Skeletal muscle satellite cell (primary cell): ENCODE measurements at regions not wholly inside any gene's neighbourhood (a gene's known extent, or its start where the extent isn't known, plus 50 kb on each side); places are given as distances from the start of the nearest gene placed in this dataset.

ENCODE experiments used
- H3K27me3 ChIP-seq: 2 replicates; pipeline ENCODE4 v1.7.0; 2013; ENCODE audit warnings: low read length; ENCODE audit not compliant: control insufficient read depth, insufficient read depth
- H3K36me3 ChIP-seq: 2 replicates; pipeline ENCODE4 v1.7.0; 2013; ENCODE audit warnings: mild to moderate bottlenecking, control low read depth, low read length; ENCODE audit not compliant: insufficient read depth
- H3K4me1 ChIP-seq: 2 replicates; pipeline ENCODE4 v1.7.0; 2013; ENCODE audit warnings: low read length; ENCODE audit not compliant: control insufficient read depth, insufficient read depth
- H3K4me2 ChIP-seq: 2 replicates; pipeline ENCODE4 v1.7.0; 2013; ENCODE audit warnings: mild to moderate bottlenecking, low read length
- H3K4me3 ChIP-seq: 2 replicates; pipeline ENCODE4 v1.7.0; 2013; ENCODE audit warnings: low read length
- H3K9ac ChIP-seq: 2 replicates; pipeline ENCODE4 v1.7.0; 2013; ENCODE audit warnings: mild to moderate bottlenecking, low read depth, low read length, moderate library complexity
- H3K9me3 ChIP-seq: replicated peaks from 2 replicates; pipeline ENCODE4 v1.7.0; 2013; ENCODE audit warnings: mild to moderate bottlenecking, control low read depth, low read length

- Histone ChIP-seq H3K4me1 (peaks cover 5% of the 10 kb centered on the region), H3K9me3 (no peaks in the 10 kb centered on the region), H3K4me2 (no peak overlapping the region), H3K36me3 (no peaks in the 10 kb centered on the region), H3K27me3 (no peaks in the 10 kb centered on the region), H3K4me3 (no peak overlapping the region), H3K9ac (no peak overlapping the region)
Observed at GRCh38 chr5:125341436-125341835, 595.0 kb upstream of the ZNF608 start.

GRCh38 chr5:125343015-125343414, 596.6 kb upstream of the ZNF608 start:
- H3K4me3 ChIP-seq = no peak overlapping the region
- H3K4me1 ChIP-seq = no peaks in the 10 kb centered on the region
- H3K36me3 ChIP-seq = no peaks in the 10 kb centered on the region
- H3K9ac ChIP-seq = no peak overlapping the region
- no peaks in the 10 kb centered on the region for H3K27me3 ChIP-seq
- no peak overlapping the region for H3K4me2 ChIP-seq
- no peaks in the 10 kb centered on the region for H3K9me3 ChIP-seq

GRCh38 chr5:125346316-125346715, 599.9 kb upstream of the ZNF608 start:
- peaks cover 4% of the 10 kb centered on the region for H3K4me1 ChIP-seq
- H3K4me2 ChIP-seq = no peak overlapping the region
- no peak overlapping the region for H3K4me3 ChIP-seq
- H3K27me3 ChIP-seq = no peaks in the 10 kb centered on the region
- H3K9me3 ChIP-seq = no peaks in the 10 kb centered on the region
- no peaks in the 10 kb centered on the region for H3K36me3 ChIP-seq
- H3K9ac ChIP-seq = no peak overlapping the region

GRCh38 chr5:125348221-125348692, 601.8 kb upstream of the ZNF608 start:
- no peaks in the 10 kb centered on the region for H3K36me3 ChIP-seq
- H3K4me3 ChIP-seq = no peak overlapping the region
- H3K9me3 ChIP-seq = no peaks in the 10 kb centered on the region
- no peaks in the 10 kb centered on the region for H3K27me3 ChIP-seq
- no peak overlapping the region for H3K9ac ChIP-seq
- peaks cover 4% of the 10 kb centered on the region for H3K4me1 ChIP-seq
- H3K4me2 ChIP-seq = peak overlapping the region; percentile 56

GRCh38 chr5:125348936-125349831, 602.7 kb upstream of the ZNF608 start:
- Histone ChIP-seq H3K4me1 (peaks cover 4% of the 10 kb centered on the region), H3K9ac (no peak overlapping the region), H3K4me2 (peak overlapping the region; percentile 27), H3K36me3 (no peaks in the 10 kb centered on the region), H3K9me3 (no peaks in the 10 kb centered on the region), H3K4me3 (no peak overlapping the region), H3K27me3 (no peaks in the 10 kb centered on the region)

- H3K4me1 ChIP-seq = no peaks in the 10 kb centered on the region
- no peaks in the 10 kb centered on the region for H3K9me3 ChIP-seq
- no peak overlapping the region for H3K4me2 ChIP-seq
- H3K36me3 ChIP-seq = no peaks in the 10 kb centered on the region
- no peaks in the 10 kb centered on the region for H3K27me3 ChIP-seq
- H3K9ac ChIP-seq = no peak overlapping the region
- H3K4me3 ChIP-seq = no peak overlapping the region
Observed at GRCh38 chr5:125357660-125358059, 611.2 kb upstream of the ZNF608 start.

GRCh38 chr5:125365747-125366146, 619.3 kb upstream of the ZNF608 start:
- no peak overlapping the region for H3K9ac ChIP-seq
- no peak overlapping the region for H3K4me3 ChIP-seq
- no peak overlapping the region for H3K4me2 ChIP-seq
- H3K9me3 ChIP-seq = no peaks in the 10 kb centered on the region
- H3K27me3 ChIP-seq = no peaks in the 10 kb centered on the region
- no peaks in the 10 kb centered on the region for H3K36me3 ChIP-seq
- no peaks in the 10 kb centered on the region for H3K4me1 ChIP-seq

- peaks cover under 1% of the 10 kb centered on the region for H3K4me1 ChIP-seq
- H3K9ac ChIP-seq = no peak overlapping the region
- no peaks in the 10 kb centered on the region for H3K27me3 ChIP-seq
- no peaks in the 10 kb centered on the region for H3K9me3 ChIP-seq
- no peak overlapping the region for H3K4me3 ChIP-seq
- no peaks in the 10 kb centered on the region for H3K36me3 ChIP-seq
- no peak overlapping the region for H3K4me2 ChIP-seq
Observed at GRCh38 chr5:125367702-125368101, 621.3 kb upstream of the ZNF608 start.

- Histone ChIP-seq H3K4me1 (peaks cover 6% of the 10 kb centered on the region), H3K36me3 (no peaks in the 10 kb centered on the region), H3K27me3 (no peaks in the 10 kb centered on the region), H3K4me2 (no peak overlapping the region), H3K9me3 (no peaks in the 10 kb centered on the region), H3K4me3 (no peak overlapping the region), H3K9ac (no peak overlapping the region)
Observed at GRCh38 chr5:125370461-125371205, 624.2 kb upstream of the ZNF608 start.

GRCh38 chr5:125372694-125373631, 626.5 kb upstream of the ZNF608 start:
- H3K27me3 ChIP-seq = no peaks in the 10 kb centered on the region
- no peak overlapping the region for H3K4me3 ChIP-seq
- no peak overlapping the region for H3K9ac ChIP-seq
- H3K9me3 ChIP-seq = no peaks in the 10 kb centered on the region
- H3K36me3 ChIP-seq = no peaks in the 10 kb centered on the region
- peaks cover 6% of the 10 kb centered on the region for H3K4me1 ChIP-seq
- no peak overlapping the region for H3K4me2 ChIP-seq

- Histone ChIP-seq H3K4me2 (no peak overlapping the region), H3K9ac (no peak overlapping the region), H3K36me3 (no peaks in the 10 kb centered on the region), H3K27me3 (no peaks in the 10 kb centered on the region), H3K4me3 (no peak overlapping the region), H3K4me1 (peaks cover 6% of the 10 kb centered on the region), H3K9me3 (no peaks in the 10 kb centered on the region)
Observed at GRCh38 chr5:125375143-125375542, 628.7 kb upstream of the ZNF608 start.
